NAMALWA (cell line): ENCODE measurements at regions not wholly inside any gene's neighbourhood (a gene's known extent, or its start where the extent isn't known, plus 50 kb on each side); places are given as distances from the start of the nearest gene placed in this dataset.
"Not testable (repeated sequence)": the region's sequence is repeated elsewhere in the genome, so short reads cannot be mapped to it uniquely, and the experiment has no call there.

ENCODE experiments used
- DNase-seq: peaks from one replicate; pipeline ENCODE4 v3.0.0-alpha.2; 2015; ENCODE audit warnings: low spot score

GRCh38 chr20:4350096-4350495, 101.0 kb upstream of the ADRA1D start:
- no peak for DNase-seq

DNA sequence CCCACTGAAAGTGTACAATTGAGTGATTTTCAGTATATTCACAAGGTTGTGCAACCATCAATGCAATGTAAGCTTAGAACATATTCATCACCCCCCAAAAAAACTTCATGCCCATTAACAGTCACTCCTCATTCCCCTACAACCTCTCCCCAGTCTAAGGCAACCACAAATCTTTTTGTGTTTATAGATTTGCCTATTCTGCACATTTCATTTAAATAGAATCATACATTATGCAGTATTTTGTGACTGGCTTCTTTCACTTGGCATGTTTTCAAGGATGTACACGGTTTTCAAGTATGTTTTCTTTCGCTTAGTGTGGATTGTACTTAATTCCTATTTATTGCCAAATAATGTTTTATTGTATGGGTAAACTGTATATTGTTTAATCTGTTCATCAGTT, 95.6 kb upstream of the ADRA1D start:
- no peak for DNase-seq

GRCh38 chr20:4342609-4343008, 93.5 kb upstream of the ADRA1D start:
- no peak for DNase-seq

DNA sequence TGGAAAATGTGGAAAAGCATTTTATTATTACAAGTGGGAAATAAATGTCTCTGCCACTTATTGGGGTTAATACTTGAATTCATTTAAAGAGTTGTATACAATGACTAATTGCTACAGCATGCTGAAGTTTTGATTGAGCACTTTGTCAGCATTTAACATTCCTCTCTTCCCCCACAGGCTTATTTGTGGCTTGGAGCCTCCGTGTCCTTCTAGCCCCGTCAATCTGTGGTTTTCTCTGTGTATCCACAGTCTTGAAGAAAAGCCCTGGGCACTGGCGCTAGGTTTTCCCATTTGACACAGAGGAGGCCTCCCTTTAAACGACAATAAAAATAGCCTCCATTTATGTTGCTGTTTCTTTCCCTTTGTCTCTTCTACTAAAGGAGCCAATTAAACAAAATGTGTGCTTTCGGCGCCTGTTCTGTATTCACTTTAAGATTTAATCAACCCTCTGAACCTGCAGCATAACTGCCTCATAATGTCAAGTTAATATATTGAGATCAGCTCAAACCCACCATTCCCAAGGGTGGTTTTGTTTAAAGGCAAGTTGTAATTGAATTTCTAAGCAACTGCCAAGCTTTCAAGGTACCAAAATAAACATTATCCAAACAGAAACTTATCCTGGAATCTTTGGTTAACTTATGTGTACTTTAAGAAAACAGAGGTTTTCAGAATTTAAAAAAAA, 92.9 kb upstream of the ADRA1D start:
- DNase-seq, result no peak

GRCh38 chr20:4335722-4336121, 86.6 kb upstream of the ADRA1D start:
- DNase-seq, result no peak

- no peak for DNase-seq
These were observed 83.2 kb upstream of the ADRA1D start for GRCh38 chr20:4332121-4332860.

GRCh38 chr20:4330011-4330410, 80.9 kb upstream of the ADRA1D start:
- DNase-seq, result no peak

DNA sequence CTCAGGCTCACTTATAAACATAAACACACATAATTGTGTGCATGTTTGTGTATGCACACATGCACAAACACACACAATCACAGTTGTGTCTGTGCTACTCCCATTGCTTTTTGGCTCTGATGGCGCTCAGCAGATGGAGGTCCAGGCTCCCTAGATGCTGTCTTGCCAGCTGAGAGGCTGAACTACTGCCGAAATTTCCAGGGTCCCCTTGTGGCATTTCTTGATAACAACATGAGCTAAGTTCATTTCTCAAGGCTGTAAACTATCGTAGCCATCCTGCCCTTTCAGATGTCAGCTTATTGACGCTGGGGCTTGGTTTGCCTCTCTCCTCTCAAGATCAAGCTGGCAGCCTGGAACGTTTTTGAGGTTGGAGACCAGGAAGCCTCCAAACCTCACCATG, 80.1 kb upstream of the ADRA1D start:
- peak; percentile 11 for DNase-seq

GRCh38 chr20:4328541-4328940, 79.5 kb upstream of the ADRA1D start:
- DNase-seq, result no peak

DNA sequence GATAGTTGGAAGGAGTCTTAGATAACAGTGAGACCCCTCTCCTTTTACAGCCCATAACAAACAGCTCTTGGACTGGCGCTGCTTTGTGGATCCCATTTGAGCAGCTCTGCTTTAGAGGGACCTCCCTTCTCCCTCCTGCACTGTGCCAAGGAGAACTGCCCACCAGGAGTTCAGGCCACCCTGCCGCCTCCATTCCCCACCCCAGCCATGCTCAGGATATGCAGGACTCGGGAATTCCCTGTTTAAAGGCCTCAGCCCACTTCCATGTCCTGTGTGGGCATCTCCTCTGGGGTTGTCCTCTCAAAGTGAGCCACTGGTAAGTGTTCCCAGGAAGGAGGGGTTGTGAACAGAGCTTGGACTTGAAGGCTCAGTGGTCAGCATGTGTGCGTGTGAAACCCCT, 78.9 kb upstream of the ADRA1D start:
- DNase-seq, result no peak

- peak; percentile 5 for DNase-seq
These were observed 77.3 kb upstream of the ADRA1D start for GRCh38 chr20:4326195-4327065.

DNA sequence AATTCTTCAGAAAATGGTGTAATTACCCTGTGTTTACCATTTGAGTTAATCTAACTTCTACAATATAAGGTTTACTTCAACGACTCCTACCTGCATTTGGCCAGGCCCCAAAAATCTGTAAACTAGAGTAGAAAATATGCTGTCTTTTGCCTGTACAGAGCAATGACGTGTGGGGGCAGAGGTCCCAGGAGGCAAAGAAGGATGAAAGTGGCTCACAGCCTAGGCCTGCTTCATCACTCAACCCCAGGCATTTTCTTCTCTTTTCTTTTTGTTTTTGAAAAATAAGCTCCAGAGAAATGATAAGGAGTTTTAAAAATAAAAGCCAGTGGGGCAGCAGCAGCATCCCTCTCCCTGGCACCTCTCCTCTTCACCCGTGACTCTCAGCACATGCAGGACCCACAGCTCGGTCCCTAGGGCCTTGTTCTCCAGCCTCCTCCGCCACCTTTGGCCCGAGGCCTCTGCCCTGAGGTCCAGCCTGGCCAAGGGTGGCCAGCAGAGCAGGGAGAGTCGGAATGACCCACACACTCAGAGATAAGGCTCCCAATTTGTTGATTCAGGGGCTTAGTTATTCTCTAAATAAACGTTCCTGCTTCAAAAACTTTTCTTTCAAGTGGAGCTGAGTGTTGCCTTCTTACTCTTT, 76.6 kb upstream of the ADRA1D start:
- DNase-seq, result no peak

- DNase-seq, result no peak
These were observed 75.6 kb upstream of the ADRA1D start for GRCh38 chr20:4324611-4325243.

GRCh38 chr20:4322499-4322898, 73.4 kb upstream of the ADRA1D start:
- no peak for DNase-seq

- no peak for DNase-seq
These were observed 71.2 kb upstream of the ADRA1D start for GRCh38 chr20:4320291-4320690.

- no peak for DNase-seq
These were observed 69.8 kb upstream of the ADRA1D start for GRCh38 chr20:4318891-4319290.

GRCh38 chr20:4310616-4311015, 61.5 kb upstream of the ADRA1D start:
- DNase-seq, result not testable (repeated sequence)

- no peak for DNase-seq
These were observed 57.1 kb upstream of the ADRA1D start for GRCh38 chr20:4306206-4306605.

GRCh38 chr20:4305091-4305490, 56.0 kb upstream of the ADRA1D start:
- no peak for DNase-seq

DNA sequence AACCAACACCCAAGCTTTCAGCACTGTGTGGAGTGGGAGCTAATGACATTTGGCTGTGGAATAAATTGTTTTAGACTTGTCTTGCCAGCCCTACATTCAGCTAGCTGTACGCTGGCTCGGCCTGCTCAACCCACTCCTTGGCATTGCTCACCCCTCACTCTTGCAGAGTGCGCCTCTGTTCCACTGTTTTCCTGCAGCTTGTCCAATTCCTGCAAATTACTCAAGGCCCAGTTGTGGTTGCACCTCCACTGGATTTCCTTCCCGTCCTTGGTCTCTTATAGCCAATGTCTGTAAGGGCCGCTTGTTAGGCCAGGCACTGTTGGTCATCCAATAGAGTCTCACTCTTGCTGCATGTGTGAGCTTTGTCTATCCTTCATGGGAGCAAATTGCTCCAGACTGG, 55.5 kb upstream of the ADRA1D start:
- DNase-seq, result no peak

- DNase-seq, result no peak
These were observed 54.0 kb upstream of the ADRA1D start for GRCh38 chr20:4303136-4303535.

- no peak for DNase-seq
These were observed 51.8 kb upstream of the ADRA1D start for GRCh38 chr20:4300921-4301320.
